ENCODE measurements at regions not wholly inside any gene's neighbourhood (a gene's known extent, or its start where the extent isn't known, plus 50 kb on each side); places are given as distances from the start of the nearest gene placed in this dataset.

DNA sequence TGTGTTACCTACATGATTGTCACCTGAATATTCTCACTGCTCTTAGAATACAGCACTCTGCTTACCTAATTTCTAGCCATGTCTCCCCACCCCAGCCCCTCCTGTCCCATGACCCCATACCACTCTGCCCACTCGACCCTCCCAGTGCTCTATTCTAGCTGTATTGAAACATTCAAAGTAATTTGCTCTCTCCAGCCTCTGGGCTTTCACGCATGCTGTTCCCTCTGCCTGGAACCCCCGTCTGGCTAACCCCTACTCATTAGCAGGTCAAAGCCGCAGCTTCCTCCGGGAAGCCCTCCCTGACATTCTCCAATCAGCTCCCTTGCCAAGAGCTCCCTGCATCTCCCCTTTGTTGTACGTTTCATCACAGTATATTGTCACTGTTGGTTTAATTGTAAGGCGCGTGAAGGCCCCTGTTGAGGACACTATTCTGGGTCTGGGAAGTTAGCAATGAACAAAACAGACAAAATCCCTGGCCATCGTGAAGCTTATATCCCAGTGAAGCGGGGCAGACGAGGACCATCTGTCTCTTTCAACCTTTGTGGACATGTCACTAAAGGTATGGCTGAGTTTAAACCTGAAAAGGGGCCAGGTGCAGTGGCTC lies 72.3 kb upstream of the LHX1 start:
- no peak for DNase-seq (ENCODE audit: low spot score)

DNA sequence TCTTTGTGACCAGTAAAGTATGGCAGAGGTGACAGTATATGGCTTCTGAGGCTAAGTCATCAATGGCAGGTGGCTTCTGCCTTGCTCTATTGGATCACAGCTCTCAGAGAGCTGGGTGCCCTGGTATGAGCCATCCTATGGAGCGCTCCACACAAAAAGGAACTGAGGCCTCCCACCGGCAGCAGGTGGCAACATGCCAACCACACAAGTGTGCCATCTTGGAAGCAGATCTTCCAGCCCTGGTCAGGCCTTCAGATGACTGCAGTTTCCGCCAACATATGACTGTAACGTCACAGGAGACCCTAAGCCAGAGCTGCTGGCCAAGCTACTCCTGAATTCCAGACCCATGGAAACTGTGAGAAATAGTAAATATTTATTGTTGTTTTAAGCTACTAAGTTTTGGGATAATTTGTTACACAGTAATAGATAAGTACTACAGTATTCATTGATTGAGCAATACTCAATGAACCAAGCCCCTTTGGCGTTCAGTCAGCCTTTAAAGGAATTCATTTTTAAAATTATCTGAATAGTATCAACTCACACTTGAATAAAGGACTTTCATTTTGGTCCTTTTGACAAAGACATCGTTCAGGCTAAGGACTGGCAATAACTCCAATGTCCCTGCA lies 69.4 kb upstream of the LHX1 start:
- DNase-seq (ENCODE audit: low spot score), result no peak

- no peak for DNase-seq (ENCODE audit: low spot score)
Measured at GRCh38 chr17:36868777-36869176, 68.5 kb upstream of the LHX1 start.

DNA sequence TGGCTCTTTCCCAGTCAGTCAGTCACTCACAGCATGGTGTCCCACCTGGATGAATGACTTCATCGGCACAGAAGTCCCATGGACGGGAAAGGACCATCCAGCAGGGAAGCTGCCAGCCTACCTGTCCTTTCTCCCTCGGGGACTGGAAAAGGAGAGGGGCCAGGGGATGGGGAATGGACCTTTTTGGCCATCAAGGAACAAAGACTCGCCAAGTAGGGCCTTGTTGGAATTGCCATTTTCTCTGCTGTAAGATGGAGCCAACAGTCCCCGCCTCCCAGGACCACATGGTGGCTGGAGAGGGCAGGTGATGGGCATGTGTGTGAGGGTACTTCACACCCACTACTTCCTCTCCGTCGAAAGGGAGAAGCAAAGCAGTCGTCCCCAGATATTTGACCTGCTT lies 67.8 kb upstream of the LHX1 start:
- DNase-seq (ENCODE audit: low spot score), result no peak

- peak; percentile 41 for DNase-seq (ENCODE audit: low spot score)
Measured at GRCh38 chr17:36869856-36870719, 67.2 kb upstream of the LHX1 start.

- no peak for DNase-seq (ENCODE audit: low spot score)
Measured at GRCh38 chr17:36870720-36870999, 66.6 kb upstream of the LHX1 start.

DNA sequence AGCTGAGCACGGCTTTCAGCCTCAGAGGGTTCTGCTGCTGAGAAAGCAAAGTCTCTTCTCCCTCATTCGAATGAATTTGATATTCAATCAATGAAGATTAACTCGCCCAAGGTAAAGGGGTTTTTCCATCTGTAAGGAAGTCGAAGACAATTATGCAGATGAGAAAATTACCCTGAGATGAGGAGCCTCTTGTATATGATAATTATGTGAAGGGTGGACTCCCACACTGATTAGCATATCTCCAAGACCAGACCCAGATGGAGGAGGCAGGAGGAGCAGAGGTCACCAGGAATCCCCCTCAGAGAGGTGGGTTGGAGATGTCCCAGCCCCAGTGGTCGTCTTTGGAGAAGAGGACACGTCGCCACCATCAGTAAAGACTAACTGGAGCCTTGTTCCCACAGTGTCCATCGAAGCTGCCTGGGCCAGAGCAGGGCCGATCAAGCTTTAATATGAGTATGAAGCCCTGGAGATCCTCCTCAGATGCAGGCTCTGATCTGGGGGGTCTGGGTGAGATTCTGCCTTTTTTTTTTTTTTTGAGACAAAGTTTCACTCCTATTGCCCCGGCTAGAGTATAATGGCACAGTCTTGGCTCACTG lies 61.5 kb upstream of the LHX1 start:
- DNase-seq (ENCODE audit: low spot score), result no peak

GRCh38 chr17:36876966-36877365 lies 60.3 kb upstream of the LHX1 start:
- DNase-seq (ENCODE audit: low spot score), result no peak

- no peak for DNase-seq (ENCODE audit: low spot score)
Measured at GRCh38 chr17:36877771-36878170, 59.5 kb upstream of the LHX1 start.

DNA sequence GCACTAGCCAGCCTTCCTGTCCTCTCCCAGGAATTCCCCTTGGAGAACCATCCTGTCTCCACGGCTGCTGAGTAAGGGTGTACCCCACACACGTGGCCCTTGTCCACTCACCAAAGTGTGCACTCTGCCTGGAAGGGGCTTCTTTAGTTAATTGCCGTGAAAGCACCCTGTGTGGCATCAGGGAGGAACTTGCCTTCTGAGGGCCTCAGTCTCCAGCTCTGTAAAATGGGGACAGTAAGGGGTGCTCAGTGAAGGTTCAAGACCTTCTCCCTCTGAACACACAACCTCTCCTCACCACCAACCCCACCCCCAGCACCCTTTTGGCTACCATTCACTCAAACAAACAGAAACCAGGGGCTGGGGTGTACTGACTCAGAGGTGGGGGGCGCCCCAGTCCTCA lies 59.1 kb upstream of the LHX1 start:
- no peak for DNase-seq (ENCODE audit: low spot score)

GRCh38 chr17:36879027-36879426 lies 58.2 kb upstream of the LHX1 start:
- no peak for DNase-seq (ENCODE audit: low spot score)

DNA sequence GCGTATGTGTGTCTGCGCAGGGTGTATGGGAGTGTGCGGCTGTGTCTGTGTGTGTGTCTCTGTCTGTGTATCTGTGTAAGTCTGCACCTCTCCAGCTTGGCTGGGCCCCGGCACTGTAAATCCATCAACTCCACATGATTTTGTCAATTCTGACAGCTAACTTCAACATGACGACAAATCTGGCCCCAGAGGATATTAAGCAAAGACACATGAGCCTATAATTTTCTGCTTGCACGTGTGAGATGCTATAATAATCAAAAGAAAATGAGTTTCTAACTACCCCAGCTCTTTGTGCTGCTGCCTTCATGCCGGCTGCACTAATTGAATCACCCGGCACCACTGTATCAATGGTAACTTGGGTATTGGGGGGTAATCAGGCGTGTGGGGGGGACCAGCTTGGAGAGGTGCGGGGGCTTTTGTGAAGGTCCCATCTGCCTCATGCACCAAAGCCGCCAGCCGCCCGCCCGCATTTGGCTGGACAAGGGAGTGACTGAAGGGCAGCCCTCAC lies 57.6 kb upstream of the LHX1 start:
- DNase-seq (ENCODE audit: low spot score), result no peak

GRCh38 chr17:36880268-36880905 lies 56.9 kb upstream of the LHX1 start:
- peak; percentile 32 for DNase-seq (ENCODE audit: low spot score)

- DNase-seq (ENCODE audit: low spot score), result no peak
Measured at GRCh38 chr17:36881323-36881722, 56.0 kb upstream of the LHX1 start.

- no peak for DNase-seq (ENCODE audit: low spot score)
Measured at GRCh38 chr17:36884495-36885152, 52.7 kb upstream of the LHX1 start.

DNA sequence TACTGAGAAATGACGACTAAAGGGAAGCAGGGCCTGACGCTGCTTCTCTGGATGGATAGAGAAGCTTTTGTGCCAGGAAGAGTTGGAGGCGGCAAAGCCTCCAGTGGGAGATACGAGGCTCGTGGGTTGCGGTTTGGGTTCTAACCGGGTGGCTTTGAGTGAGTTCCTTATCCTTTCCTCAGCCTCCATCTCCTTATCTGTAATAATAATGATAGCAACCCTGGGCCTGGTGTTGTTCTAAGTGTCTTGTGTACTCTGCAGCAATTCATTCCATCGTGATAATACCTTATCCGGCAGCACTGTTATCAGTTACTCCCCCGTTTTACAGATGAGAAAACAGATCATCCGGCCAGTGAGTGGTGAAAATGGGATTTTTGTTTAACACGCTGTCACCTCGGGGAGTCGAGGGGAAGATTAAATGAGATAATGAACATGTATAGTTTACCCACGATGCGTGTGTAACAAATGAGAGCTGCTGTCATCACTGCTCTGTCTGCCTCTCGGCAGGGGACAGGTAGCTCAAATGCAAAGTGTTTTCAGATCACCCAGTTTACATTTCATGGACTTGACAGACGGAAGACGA lies 52.0 kb upstream of the LHX1 start:
- DNase-seq (ENCODE audit: low spot score), result no peak

- DNase-seq (ENCODE audit: low spot score), result peak; percentile 47
Measured at GRCh38 chr17:36885771-36886377, 51.4 kb upstream of the LHX1 start.
